HCT116 (cell line): ENCODE measurements at regions not wholly inside any gene's neighbourhood (a gene's known extent, or its start where the extent isn't known, plus 50 kb on each side); places are given as distances from the start of the nearest gene placed in this dataset.

Experiments
- ATAC-seq: fragments of 200-7000 bp; cut with Tn5 transposase; 2 replicates; pipeline ENCODE4 v1.9.1; 2020; ENCODE audit warnings: mild to moderate bottlenecking, moderate library complexity
- BruUV-seq: library from RNA; stranded (reverse); fragments of 400-500 nt; replicated peaks from 2 replicates; lab custom pipeline; 2021; lab: Mats Ljungman, UMichigan
- CTCF ChIA-PET: fragments of 300-600 bp; sonication (Branson Sonifier 250); formaldehyde crosslinking; loops from one replicate; lab custom pipeline; 2021; ENCODE audit warnings: antibody characterized with exemption; lab: Charles Lee
- POLR2A ChIA-PET: fragments of 300-600, 350-600 bp; sonication (Branson Sonifier 250); formaldehyde crosslinking; loops from one replicate; lab custom pipeline; 2021; ENCODE audit warnings: antibody characterized with exemption; lab: Charles Lee
- RAD21 ChIA-PET, 2 experiments: fragments of 300-600 bp; sonication (Branson Sonifier 250); formaldehyde crosslinking; loops; one replicate each; lab custom pipeline; 2023; ENCODE audit warnings: low total read pairs in 2 of 2; ENCODE audit not compliant: uncharacterized antibody in 2 of 2, unreplicated experiment in 2 of 2, low non-redundant PET in 1 of 2; lab: Charles Lee
- DNase-seq: peaks from one replicate; pipeline ENCODE4 v3.0.0-alpha.2; 2010; ENCODE audit warnings: low read depth, low spot score
- H2AFZ ChIP-seq: fragments of 200-600 bp; shearing (Covaris generic), sonication (generic); 2 replicates; pipeline ENCODE4 v1.6.1; 2017; ENCODE audit warnings: low read depth, mixed run types, mixed read lengths, antibody characterized with exemption, low read length; ENCODE audit not compliant: poor library complexity, severe bottlenecking
- H3K27ac ChIP-seq: 2 replicates; pipeline ENCODE4 v1.5.1; 2012; ENCODE audit warnings: low read depth, low read length
- H3K27me3 ChIP-seq: fragments of 200-600 bp; sonication (generic); 2 replicates; pipeline ENCODE4 v1.6.1; 2016; ENCODE audit warnings: mixed run types, low read length, mixed read lengths; ENCODE audit not compliant: insufficient read depth
- H3K36me3 ChIP-seq, 2 experiments: fragments of 200-500 bp in 1 of 2; fragments of 200-600 bp in 1 of 2; sonication (Bioruptor generic) in 1 of 2; sonication (generic) in 1 of 2; 2 replicates each; pipeline versions ENCODE4 v1.5.1 to v1.6.1; 2014 to 2016; ENCODE audit warnings: low read length in 2 of 2, inconsistent platforms in 1 of 2, mixed read lengths in 1 of 2, mixed run types in 1 of 2; ENCODE audit not compliant: insufficient read depth in 2 of 2, control insufficient read depth in 1 of 2
- H3K4me1 ChIP-seq, 2 experiments: fragments of 200-600 bp in 1 of 2; sonication (generic) in 1 of 2; 2 replicates each; pipeline versions ENCODE4 v1.5.1 to v1.6.1; 2012 to 2017; ENCODE audit warnings: low read length in 2 of 2, inconsistent platforms in 1 of 2, mild to moderate bottlenecking in 1 of 2, mixed read lengths in 1 of 2, mixed run types in 1 of 2, moderate library complexity in 1 of 2; ENCODE audit not compliant: insufficient read depth in 2 of 2, control insufficient read depth in 1 of 2
- H3K4me2 ChIP-seq: fragments of 200-600 bp; sonication (generic); 2 replicates; pipeline ENCODE4 v1.6.1; 2017; ENCODE audit warnings: mixed run types, low read length, mixed read lengths
- H3K4me3 ChIP-seq, 2 experiments: fragments of 200-600 bp in 1 of 2; sonication (generic) in 1 of 2; replicated peaks in 1 of 2; 2 replicates each; pipeline ENCODE4 v1.5.1; 2011 to 2016; ENCODE audit warnings: low read length in 2 of 2, control low read depth in 1 of 2, low read depth in 1 of 2, mild to moderate bottlenecking in 1 of 2, mixed read lengths in 1 of 2, mixed run types in 1 of 2
- H3K79me2 ChIP-seq: fragments of 200-600 bp; sonication (generic); 2 replicates; pipeline ENCODE4 v1.6.1; 2017; ENCODE audit warnings: mild to moderate bottlenecking, mixed run types, low read length, moderate library complexity, mixed read lengths; ENCODE audit not compliant: insufficient read depth
- H3K9ac ChIP-seq: fragments of 200-600 bp; sonication (generic); 2 replicates; pipeline ENCODE4 v1.6.1; 2016; ENCODE audit warnings: low read length, mixed read lengths
- H3K9me2 ChIP-seq: fragments of 200-600 bp; sonication (generic), shearing (Covaris generic); 2 replicates; pipeline ENCODE4 v1.6.1; 2017; ENCODE audit warnings: mixed run types, mild to moderate bottlenecking, moderate library complexity; ENCODE audit not compliant: insufficient read depth
- H3K9me3 ChIP-seq, 2 experiments: fragments of 200-500 bp in 1 of 2; fragments of 200-600 bp in 1 of 2; sonication (Bioruptor generic) in 1 of 2; sonication (generic) in 1 of 2; 2 replicates each; pipeline ENCODE4 v1.6.1; 2014 to 2017; ENCODE audit warnings: low read length in 2 of 2, mixed read lengths in 2 of 2, inconsistent platforms in 1 of 2, low read depth in 1 of 2, mild to moderate bottlenecking in 1 of 2, mixed run types in 1 of 2, moderate library complexity in 1 of 2; ENCODE audit not compliant: control insufficient read depth in 1 of 2, insufficient read depth in 1 of 2
- H4K20me1 ChIP-seq: fragments of 200-600 bp; sonication (generic), shearing (Covaris generic); 2 replicates; pipeline ENCODE4 v1.6.1; 2017; ENCODE audit warnings: mixed run types, mild to moderate bottlenecking, moderate library complexity; ENCODE audit not compliant: insufficient read depth
- ATF3 ChIP-seq: IDR thresholded peaks from 2 replicates; pipeline ENCODE4 v1.6.1; 2012
- CBX3 ChIP-seq: IDR thresholded peaks from 2 replicates; pipeline ENCODE4 v1.6.1; 2012; ENCODE audit warnings: low read depth
- EGR1 ChIP-seq: IDR thresholded peaks from 2 replicates; pipeline ENCODE4 v1.6.1; 2012; ENCODE audit warnings: low read depth
- ELF1 ChIP-seq: IDR thresholded peaks from 2 replicates; pipeline ENCODE4 v1.6.1; 2012; ENCODE audit warnings: low read depth, borderline replicate concordance
- EZH2 ChIP-seq: fragments of 200-600 bp; sonication (generic); IDR thresholded peaks from 2 replicates; pipeline ENCODE4 v1.6.1; 2017; ENCODE audit warnings: antibody characterized with exemption, mixed run types
- EZH2phosphoT487 ChIP-seq: fragments of 200-600 bp; IDR thresholded peaks from 2 replicates; pipeline ENCODE4 v1.6.1; 2018; ENCODE audit warnings: antibody characterized with exemption, borderline replicate concordance
- FOSL1 ChIP-seq: IDR thresholded peaks from 2 replicates; pipeline ENCODE4 v1.6.1; 2012; ENCODE audit warnings: low read depth
- JUND ChIP-seq: IDR thresholded peaks from 2 replicates; pipeline ENCODE4 v1.6.1; 2012
- POLR2AphosphoS5 ChIP-seq: IDR thresholded peaks from 2 replicates; pipeline ENCODE4 v1.6.1; 2011; ENCODE audit warnings: mild to moderate bottlenecking, low read depth, low read length, moderate library complexity
- SIN3A ChIP-seq: IDR thresholded peaks from 2 replicates; pipeline ENCODE4 v1.6.1; 2012; ENCODE audit warnings: low read depth
- SRF ChIP-seq: IDR thresholded peaks from 2 replicates; pipeline ENCODE4 v1.6.1; 2012; ENCODE audit warnings: low read depth
- TCF7L2 ChIP-seq: IDR thresholded peaks from 2 replicates; pipeline ENCODE4 v1.7.0; 2011; ENCODE audit warnings: borderline replicate concordance, inconsistent platforms; ENCODE audit not compliant: insufficient read depth, insufficient read length; ENCODE audit errors: extremely low read depth
- YY1 ChIP-seq: IDR thresholded peaks from 2 replicates; pipeline ENCODE4 v1.6.1; 2011; ENCODE audit warnings: low read length, low read depth, moderate library complexity, mild to moderate bottlenecking; ENCODE audit not compliant: insufficient replicate concordance; ENCODE audit errors: extremely low read depth
- ZNF274 ChIP-seq: fragments of 200-500 bp; sonication (Bioruptor generic); IDR thresholded peaks from 2 replicates; pipeline ENCODE4 v1.6.1; 2014; ENCODE audit warnings: mild to moderate bottlenecking, low read depth, low read length, inconsistent platforms
- intact Hi-C: fragments of 100-400 bp; cut with micrococcal nuclease; formaldehyde crosslinking; loops from 2 replicates; pipeline ENCODE4 v1.10.0; 2022
- TF ChIP-seq, protein P1 (sequence below): IDR thresholded peaks from 2 replicates; pipeline ENCODE4 v1.6.1; 2012; ENCODE audit warnings: low read depth
- TF ChIP-seq, protein P2 (sequence below), 3 experiments: fragments of 200-600 bp in 1 of 3; sonication (generic) in 1 of 3; IDR thresholded peaks in 2 of 3; conservative IDR thresholded peaks in 1 of 3; 2 replicates each; pipeline ENCODE4 v1.5.1; 2012 to 2017; ENCODE audit warnings: low read depth in 2 of 3, low read length in 2 of 3, antibody characterized with exemption in 1 of 3, borderline replicate concordance in 1 of 3, control low read depth in 1 of 3, mild to moderate bottlenecking in 1 of 3, mixed read lengths in 1 of 3, mixed run types in 1 of 3, moderate library complexity in 1 of 3; ENCODE audit not compliant: insufficient read depth in 1 of 3

- H4K20me1 ChIP-seq = no peaks in the 10 kb centered on the region
- no peaks in the 10 kb centered on the region for H3K9me2 ChIP-seq
- H3K4me2 ChIP-seq = no peak overlapping the region
- ChIA-PET RAD21 (no interaction called here), CTCF (no interaction called here), POLR2A (no interaction called here)
- H3K36me3 ChIP-seq = no peaks in the 10 kb centered on the region
- no TSS peak for BruUV-seq
- intact Hi-C loops = no loop called here
- H3K4me3 ChIP-seq = no peak overlapping the region
- H3K4me1 ChIP-seq = no peaks in the 10 kb centered on the region
- TF ChIP-seq EZH2 (no peak), JUND (no peak), ATF3 (no peak), SRF (no peak)
- TF ChIP-seq, protein P1, sequence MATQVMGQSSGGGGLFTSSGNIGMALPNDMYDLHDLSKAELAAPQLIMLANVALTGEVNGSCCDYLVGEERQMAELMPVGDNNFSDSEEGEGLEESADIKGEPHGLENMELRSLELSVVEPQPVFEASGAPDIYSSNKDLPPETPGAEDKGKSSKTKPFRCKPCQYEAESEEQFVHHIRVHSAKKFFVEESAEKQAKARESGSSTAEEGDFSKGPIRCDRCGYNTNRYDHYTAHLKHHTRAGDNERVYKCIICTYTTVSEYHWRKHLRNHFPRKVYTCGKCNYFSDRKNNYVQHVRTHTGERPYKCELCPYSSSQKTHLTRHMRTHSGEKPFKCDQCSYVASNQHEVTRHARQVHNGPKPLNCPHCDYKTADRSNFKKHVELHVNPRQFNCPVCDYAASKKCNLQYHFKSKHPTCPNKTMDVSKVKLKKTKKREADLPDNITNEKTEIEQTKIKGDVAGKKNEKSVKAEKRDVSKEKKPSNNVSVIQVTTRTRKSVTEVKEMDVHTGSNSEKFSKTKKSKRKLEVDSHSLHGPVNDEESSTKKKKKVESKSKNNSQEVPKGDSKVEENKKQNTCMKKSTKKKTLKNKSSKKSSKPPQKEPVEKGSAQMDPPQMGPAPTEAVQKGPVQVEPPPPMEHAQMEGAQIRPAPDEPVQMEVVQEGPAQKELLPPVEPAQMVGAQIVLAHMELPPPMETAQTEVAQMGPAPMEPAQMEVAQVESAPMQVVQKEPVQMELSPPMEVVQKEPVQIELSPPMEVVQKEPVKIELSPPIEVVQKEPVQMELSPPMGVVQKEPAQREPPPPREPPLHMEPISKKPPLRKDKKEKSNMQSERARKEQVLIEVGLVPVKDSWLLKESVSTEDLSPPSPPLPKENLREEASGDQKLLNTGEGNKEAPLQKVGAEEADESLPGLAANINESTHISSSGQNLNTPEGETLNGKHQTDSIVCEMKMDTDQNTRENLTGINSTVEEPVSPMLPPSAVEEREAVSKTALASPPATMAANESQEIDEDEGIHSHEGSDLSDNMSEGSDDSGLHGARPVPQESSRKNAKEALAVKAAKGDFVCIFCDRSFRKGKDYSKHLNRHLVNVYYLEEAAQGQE = no peak
- no peaks in the 10 kb centered on the region for H3K79me2 ChIP-seq
- ATAC-seq = no peak
- H3K27me3 ChIP-seq = no peaks in the 10 kb centered on the region
- H3K9me3 ChIP-seq = no peaks in the 10 kb centered on the region
- H2AFZ ChIP-seq = no peak overlapping the region
- H3K27ac ChIP-seq = no peak overlapping the region
- no peak overlapping the region for H3K9ac ChIP-seq
- DNase-seq = no peak
Observed at GRCh38 chr18:13984080-13984479, 68.7 kb upstream of the MC2R start.

DNA sequence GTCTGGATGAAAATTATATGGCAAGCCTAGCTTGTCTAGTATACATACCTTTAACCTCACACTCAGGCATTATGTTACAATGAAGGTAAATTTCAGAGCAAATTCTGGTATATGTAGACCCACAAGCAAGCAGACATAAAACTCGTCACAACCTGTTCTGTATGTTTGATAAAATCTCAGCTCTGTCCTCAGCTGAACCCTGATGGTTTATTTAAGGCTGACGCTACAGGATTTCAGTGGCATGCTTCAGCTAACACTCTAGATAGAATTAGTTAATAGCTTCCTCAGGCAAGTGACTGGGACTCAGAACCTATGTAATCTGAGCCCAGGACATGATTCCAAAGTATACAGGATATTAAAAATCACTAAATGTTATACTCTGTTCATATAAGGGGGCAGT lies 68.2 kb upstream of the MC2R start:
- no peak for DNase-seq
- no TSS peak for BruUV-seq
- intact Hi-C loops = no loop called here
- Histone ChIP-seq H3K4me3 (no peak overlapping the region), H3K9me3 (no peaks in the 10 kb centered on the region), H3K36me3 (no peaks in the 10 kb centered on the region), H3K4me1 (no peaks in the 10 kb centered on the region), H3K9ac (no peak overlapping the region), H3K27ac (no peak overlapping the region), H4K20me1 (no peaks in the 10 kb centered on the region), H3K27me3 (no peaks in the 10 kb centered on the region), H3K79me2 (no peaks in the 10 kb centered on the region), H2AFZ (no peak overlapping the region), H3K9me2 (no peaks in the 10 kb centered on the region), H3K4me2 (no peak overlapping the region)
- ATAC-seq = no peak
- ChIA-PET RAD21 (no interaction called here), POLR2A (no interaction called here), CTCF (no interaction called here)
- no peak for TF ChIP-seq ATF3
- TF ChIP-seq TCF7L2 = no peak
- TF ChIP-seq YY1 = no peak
- no peak for TF ChIP-seq EGR1
- TF ChIP-seq, protein P2, sequence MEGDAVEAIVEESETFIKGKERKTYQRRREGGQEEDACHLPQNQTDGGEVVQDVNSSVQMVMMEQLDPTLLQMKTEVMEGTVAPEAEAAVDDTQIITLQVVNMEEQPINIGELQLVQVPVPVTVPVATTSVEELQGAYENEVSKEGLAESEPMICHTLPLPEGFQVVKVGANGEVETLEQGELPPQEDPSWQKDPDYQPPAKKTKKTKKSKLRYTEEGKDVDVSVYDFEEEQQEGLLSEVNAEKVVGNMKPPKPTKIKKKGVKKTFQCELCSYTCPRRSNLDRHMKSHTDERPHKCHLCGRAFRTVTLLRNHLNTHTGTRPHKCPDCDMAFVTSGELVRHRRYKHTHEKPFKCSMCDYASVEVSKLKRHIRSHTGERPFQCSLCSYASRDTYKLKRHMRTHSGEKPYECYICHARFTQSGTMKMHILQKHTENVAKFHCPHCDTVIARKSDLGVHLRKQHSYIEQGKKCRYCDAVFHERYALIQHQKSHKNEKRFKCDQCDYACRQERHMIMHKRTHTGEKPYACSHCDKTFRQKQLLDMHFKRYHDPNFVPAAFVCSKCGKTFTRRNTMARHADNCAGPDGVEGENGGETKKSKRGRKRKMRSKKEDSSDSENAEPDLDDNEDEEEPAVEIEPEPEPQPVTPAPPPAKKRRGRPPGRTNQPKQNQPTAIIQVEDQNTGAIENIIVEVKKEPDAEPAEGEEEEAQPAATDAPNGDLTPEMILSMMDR (IDR thresholded peaks at IDR 0.05 in 2 of 3, conservative IDR thresholded peaks at IDR 0.05 in 1 of 3; ENCODE audit: borderline replicate concordance in 1 of 3, insufficient read depth in 1 of 3, low read depth in 2 of 3, low read length in 2 of 3) = no peak
- no peak for TF ChIP-seq CBX3
- no peak for TF ChIP-seq JUND
- TF ChIP-seq SIN3A = no peak
- TF ChIP-seq ELF1 = no peak
- TF ChIP-seq POLR2AphosphoS5 = no peak
- no peak for TF ChIP-seq ZNF274
- TF ChIP-seq FOSL1 = no peak
- no peak for TF ChIP-seq EZH2
- TF ChIP-seq EZH2phosphoT487 = no peak
